ENCODE measurements at regions not wholly inside any gene's neighbourhood (a gene's known extent, or its start where the extent isn't known, plus 50 kb on each side); places are given as distances from the start of the nearest gene placed in this dataset.

GRCh38 chr6:164183556-164184123 lies 769.1 kb downstream of the QKI start:
- Histone ChIP-seq H3K4me1 (no peaks in the 10 kb centered on the region), H3K27me3 (no peaks in the 10 kb centered on the region), H3K9me3 (no peaks in the 10 kb centered on the region), H3K4me3 (no peak overlapping the region), H3K27ac (replicated peaks in 1 of 4) (no peak overlapping the region), H3K36me3 (no peaks in the 10 kb centered on the region)
- peak; percentile 89 for DNase-seq (ENCODE audit: extremely low spot score)
- WGBS = 82% methylated on average over 6 of the region's 6 CpGs
- TF ChIP-seq CTCF (IDR thresholded peaks at IDR 0.05) (no peak), EP300 (IDR thresholded peaks at IDR 0.05) (no peak)
- intact Hi-C loops (cut with DNase I) = no loop called here

GRCh38 chr6:164178679-164179332 lies 764.3 kb downstream of the QKI start:
- DNase-seq (ENCODE audit: extremely low spot score) = no peak
- Histone ChIP-seq H3K4me1 (no peaks in the 10 kb centered on the region), H3K27ac (replicated peaks in 1 of 4) (no peak overlapping the region), H3K4me3 (no peak overlapping the region), H3K9me3 (no peaks in the 10 kb centered on the region), H3K36me3 (no peaks in the 10 kb centered on the region), H3K27me3 (no peaks in the 10 kb centered on the region)
- TF ChIP-seq POLR2A (IDR thresholded peaks at IDR 0.05; ENCODE audit: low read depth) (no peak), EP300 (IDR thresholded peaks at IDR 0.05) (no peak), POLR2AphosphoS5 (IDR thresholded peaks at IDR 0.05) (no peak), CTCF (IDR thresholded peaks at IDR 0.05) (no peak)
- 22% methylated on average over 2 of the region's 2 CpGs for WGBS
- intact Hi-C loops (cut with DNase I) = no loop called here

- H3K27me3 ChIP-seq = no peaks in the 10 kb centered on the region
- no peak overlapping the region for H3K4me3 ChIP-seq
- H3K4me1 ChIP-seq = no peaks in the 10 kb centered on the region
- DNase-seq (ENCODE audit: extremely low spot score) = no peak
- intact Hi-C loops (cut with DNase I) = no loop called here
- no peaks in the 10 kb centered on the region for H3K36me3 ChIP-seq
- H3K9me3 ChIP-seq = no peaks in the 10 kb centered on the region
- TF ChIP-seq POLR2A (IDR thresholded peaks at IDR 0.05; ENCODE audit: low read depth) (no peak), EP300 (IDR thresholded peaks at IDR 0.05) (no peak), POLR2AphosphoS5 (IDR thresholded peaks at IDR 0.05) (no peak), CTCF (IDR thresholded peaks at IDR 0.05) (no peak)
- no peak overlapping the region for H3K27ac ChIP-seq (replicated peaks in 1 of 4)
- 76% methylated on average over 7 of the region's 7 CpGs for WGBS
Observed at GRCh38 chr6:164169355-164169754, 754.8 kb downstream of the QKI start.

GRCh38 chr6:164168595-164168994 lies 754.1 kb downstream of the QKI start:
- no peak for DNase-seq (ENCODE audit: extremely low spot score)
- Histone ChIP-seq H3K9me3 (no peaks in the 10 kb centered on the region), H3K27ac (replicated peaks in 1 of 4) (no peak overlapping the region), H3K4me3 (no peak overlapping the region), H3K4me1 (no peaks in the 10 kb centered on the region), H3K27me3 (no peaks in the 10 kb centered on the region), H3K36me3 (no peaks in the 10 kb centered on the region)
- WGBS = 79% methylated on average over 6 of the region's 6 CpGs
- TF ChIP-seq POLR2A (IDR thresholded peaks at IDR 0.05; ENCODE audit: low read depth) = no peak
- no peak for TF ChIP-seq EP300 (IDR thresholded peaks at IDR 0.05)
- no peak for TF ChIP-seq CTCF (IDR thresholded peaks at IDR 0.05)
- TF ChIP-seq POLR2AphosphoS5 (IDR thresholded peaks at IDR 0.05) = no peak
- intact Hi-C loops (cut with DNase I) = no loop called here

Data from esophagus muscularis mucosa (tissue), 4 donors.